AG09319 (cell line): ENCODE measurements at regions not wholly inside any gene's neighbourhood (a gene's known extent, or its start where the extent isn't known, plus 50 kb on each side); places are given as distances from the start of the nearest gene placed in this dataset.

Experiments
- DNase-seq: peaks from one replicate; pipeline ENCODE4 v3.0.0-alpha.2; 2010; ENCODE audit warnings: low read depth; ENCODE audit errors: extremely low read depth
- CTCF ChIP-seq: IDR thresholded peaks from 2 replicates; pipeline ENCODE4 v1.5.1; 2011; ENCODE audit warnings: low read depth, mild to moderate bottlenecking, inconsistent platforms, low read length, moderate library complexity

GRCh38 chr2:111616651-111617218 lies 267.3 kb downstream of the ANAPC1 start:
- DNase-seq, result no peak
- TF ChIP-seq CTCF, result no peak

- TF ChIP-seq CTCF, result no peak
- no peak for DNase-seq
Measured at GRCh38 chr2:111617299-111618225, 266.4 kb downstream of the ANAPC1 start.

- no peak for TF ChIP-seq CTCF
- DNase-seq, result no peak
Measured at GRCh38 chr2:111618226-111618977, 265.6 kb downstream of the ANAPC1 start.

- no peak for DNase-seq
- TF ChIP-seq CTCF, result no peak
Measured at GRCh38 chr2:111618978-111619902, 264.8 kb downstream of the ANAPC1 start.

- TF ChIP-seq CTCF, result no peak
- DNase-seq, result no peak
Measured at GRCh38 chr2:111620281-111620680, 263.7 kb downstream of the ANAPC1 start.

- no peak for TF ChIP-seq CTCF
- no peak for DNase-seq
Measured at GRCh38 chr2:111622859-111623258, 261.1 kb downstream of the ANAPC1 start.
